Body of pancreas (tissue), 4 donors: ENCODE measurements at regions not wholly inside any gene's neighbourhood (a gene's known extent, or its start where the extent isn't known, plus 50 kb on each side); places are given as distances from the start of the nearest gene placed in this dataset.

ENCODE experiments used
- ATAC-seq: fragments of 150-250 bp; one replicate; pipeline ENCODE4 v1.9.1; 2016
- DNase-seq, 4 donors: peaks; one replicate each; pipeline ENCODE4 v3.0.0-alpha.2; 2019
- H3K27ac ChIP-seq, 4 donors: fragments of 200-600 bp; sonication (generic); 1 replicate in 3 of 4; 2 replicates in 1 of 4; pipeline versions ENCODE4 v1.5.1 to v1.6.1; 2016 to 2019; ENCODE audit warnings: mild to moderate bottlenecking in 1 of 4, mixed read lengths in 1 of 4, moderate library complexity in 1 of 4
- H3K27me3 ChIP-seq, 2 donors: fragments of 200-600 bp; sonication (generic); one replicate each; pipeline ENCODE4 v1.6.0; 2016; ENCODE audit warnings: mild to moderate bottlenecking in 1 of 2
- H3K36me3 ChIP-seq, 2 donors: fragments of 200-600 bp; sonication (generic); replicated peaks in 1 of 2; 2 replicates each; pipeline ENCODE4 v1.5.1; 2016; ENCODE audit warnings: low read depth in 2 of 2; ENCODE audit not compliant: insufficient read depth in 1 of 2
- H3K4me1 ChIP-seq: fragments of 200-600 bp; sonication (generic); one replicate; pipeline ENCODE4 v1.6.0; 2016
- H3K4me3 ChIP-seq, 2 donors: fragments of 200-600 bp; sonication (generic); 1 replicate in 1 of 2; 2 replicates in 1 of 2; pipeline ENCODE4 v1.5.1; 2016 to 2019
- H3K9me3 ChIP-seq, 3 donors: fragments of 200-600 bp; sonication (generic); 1 replicate in 2 of 3; 2 replicates in 1 of 3; pipeline ENCODE4 v1.5.1; 2016
- POLR2A ChIP-seq, 3 donors: fragments of 450-650 bp; IDR thresholded peaks; one replicate each; pipeline ENCODE4 v1.6.1; 2016; ENCODE audit warnings: antibody characterized with exemption in 3 of 3, mild to moderate bottlenecking in 2 of 3
- WGBS, 2 donors: methylation state at CpG; one replicate each; pipeline ENCODE4 v1.1.5; 2017; 5-methylcytosine and 5-hydroxymethylcytosine counted together
- intact Hi-C: fragments of 100-400 bp; cut with DNase I; formaldehyde crosslinking; loops from one replicate; pipeline ENCODE4 v1.15.1; 2023
- TF ChIP-seq, protein P1 (sequence below), 7 experiments: fragments of 450-650 bp in 4 of 7; fragments of 200-600 bp in 3 of 7; sonication (generic) in 3 of 7; IDR thresholded peaks; one replicate each; pipeline ENCODE4 v1.5.1; 2016 to 2019; ENCODE audit warnings: antibody characterized with exemption in 7 of 7

DNA sequence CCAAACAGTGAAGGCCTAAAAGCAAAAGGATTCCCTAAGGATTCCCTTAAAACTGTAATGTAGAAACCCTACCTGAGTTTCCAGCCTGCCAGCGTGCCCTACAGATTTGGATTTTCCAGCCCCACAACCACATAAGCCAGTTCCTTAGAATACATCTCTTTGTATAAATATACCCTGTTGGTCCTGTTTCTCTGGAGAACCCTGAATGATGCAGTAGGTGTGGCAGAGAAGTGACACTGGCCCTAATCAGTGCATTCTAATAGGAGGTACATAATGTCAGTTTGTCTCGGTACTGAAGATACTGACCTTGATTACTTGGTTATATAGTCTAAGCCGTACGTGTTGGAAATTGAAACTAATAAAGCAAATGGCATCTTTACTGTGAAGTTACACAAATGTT lies 707.8 kb upstream of the SLC35B3 start:
- intact Hi-C loops, result no loop called here
- H3K9me3 ChIP-seq, result no peaks in the 10 kb centered on the region
- no peak overlapping the region for H3K4me3 ChIP-seq
- peaks cover 24% of the 10 kb centered on the region for H3K4me1 ChIP-seq
- TF ChIP-seq, protein P1, sequence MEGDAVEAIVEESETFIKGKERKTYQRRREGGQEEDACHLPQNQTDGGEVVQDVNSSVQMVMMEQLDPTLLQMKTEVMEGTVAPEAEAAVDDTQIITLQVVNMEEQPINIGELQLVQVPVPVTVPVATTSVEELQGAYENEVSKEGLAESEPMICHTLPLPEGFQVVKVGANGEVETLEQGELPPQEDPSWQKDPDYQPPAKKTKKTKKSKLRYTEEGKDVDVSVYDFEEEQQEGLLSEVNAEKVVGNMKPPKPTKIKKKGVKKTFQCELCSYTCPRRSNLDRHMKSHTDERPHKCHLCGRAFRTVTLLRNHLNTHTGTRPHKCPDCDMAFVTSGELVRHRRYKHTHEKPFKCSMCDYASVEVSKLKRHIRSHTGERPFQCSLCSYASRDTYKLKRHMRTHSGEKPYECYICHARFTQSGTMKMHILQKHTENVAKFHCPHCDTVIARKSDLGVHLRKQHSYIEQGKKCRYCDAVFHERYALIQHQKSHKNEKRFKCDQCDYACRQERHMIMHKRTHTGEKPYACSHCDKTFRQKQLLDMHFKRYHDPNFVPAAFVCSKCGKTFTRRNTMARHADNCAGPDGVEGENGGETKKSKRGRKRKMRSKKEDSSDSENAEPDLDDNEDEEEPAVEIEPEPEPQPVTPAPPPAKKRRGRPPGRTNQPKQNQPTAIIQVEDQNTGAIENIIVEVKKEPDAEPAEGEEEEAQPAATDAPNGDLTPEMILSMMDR (IDR thresholded peaks at IDR 0.05), result no peak
- TF ChIP-seq POLR2A (IDR thresholded peaks at IDR 0.05), result no peak
- no peak for ATAC-seq
- no peaks in the 10 kb centered on the region for H3K36me3 ChIP-seq
- WGBS, 2 donors, result 88 to 95% methylated on average over 4 of the region's 4 CpGs
- no peaks in the 10 kb centered on the region for H3K27me3 ChIP-seq
- DNase-seq, result no peak
- no peak overlapping the region for H3K27ac ChIP-seq

DNA sequence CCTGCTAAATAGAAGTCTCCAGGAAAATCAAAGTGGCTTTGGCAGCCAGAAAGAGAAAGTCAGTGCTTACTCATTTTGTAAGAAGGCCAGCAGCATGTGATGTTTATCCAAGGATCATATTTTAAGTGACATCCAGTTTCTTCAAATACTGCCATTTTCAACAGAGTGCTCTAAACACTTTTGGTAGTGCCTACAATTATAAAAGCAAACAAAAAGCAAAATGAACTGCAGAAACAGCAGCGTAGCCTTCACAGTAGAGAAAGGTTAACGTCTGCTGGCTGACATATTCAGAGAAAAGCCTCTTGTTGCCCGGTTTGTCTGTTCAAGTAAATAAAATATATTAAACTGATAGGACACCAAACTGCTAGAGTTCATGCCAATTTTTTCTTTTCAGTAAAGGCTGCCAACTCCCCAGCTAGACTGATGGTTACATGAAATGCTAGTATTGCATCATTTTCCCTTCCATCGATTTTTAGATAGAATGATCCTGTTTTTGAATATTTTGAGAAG lies 705.7 kb upstream of the SLC35B3 start:
- DNase-seq (peak in 3 of 4 donors; percentile 6 to 14 (median 13)), ATAC-seq (peak; percentile 49)
- H3K27ac ChIP-seq, result peak overlapping the region in 3 of 4 donors; percentile 22 to 65 (median 38)

DNA sequence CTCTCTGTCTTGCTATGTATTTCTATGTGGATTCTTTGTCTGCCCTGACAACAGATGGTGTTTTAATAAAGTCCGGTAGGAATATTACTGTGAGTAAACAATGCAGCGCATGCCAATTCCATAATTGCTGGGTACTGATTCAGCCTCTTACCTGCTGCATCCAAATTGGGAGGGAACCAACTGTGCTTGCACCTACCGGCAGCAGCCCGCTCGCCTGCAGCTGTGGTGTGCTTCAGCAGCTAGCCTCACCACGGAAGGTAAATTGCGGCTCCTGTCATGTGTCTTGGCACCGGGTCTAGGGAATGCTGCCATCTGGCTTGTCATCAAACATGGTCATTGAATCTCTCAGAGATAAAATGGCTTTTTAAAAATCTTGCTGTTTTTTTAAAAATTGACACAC lies 704.8 kb upstream of the SLC35B3 start:
- H3K9me3 ChIP-seq, result no peaks in the 10 kb centered on the region
- peak; percentile 82 to 91 (median 84) for DNase-seq
- H3K4me1 ChIP-seq, result peaks cover 24% of the 10 kb centered on the region
- TF ChIP-seq POLR2A (IDR thresholded peaks at IDR 0.05), result no peak
- TF ChIP-seq, protein P1 (IDR thresholded peaks at IDR 0.05), result no peak
- intact Hi-C loops, result no loop called here
- peak overlapping the region in 2 of 4 donors; percentile 38 to 65 for H3K27ac ChIP-seq
- ATAC-seq, result peak; percentile 90
- 13 to 26% methylated on average over 8 of the region's 8 CpGs for WGBS, 2 donors
- no peaks in the 10 kb centered on the region for H3K36me3 ChIP-seq
- no peak overlapping the region for H3K4me3 ChIP-seq
- H3K27me3 ChIP-seq, result no peaks in the 10 kb centered on the region

More for the DNA sequence above, 705.7 kb upstream of the SLC35B3 start:
- H3K36me3 ChIP-seq, result no peaks in the 10 kb centered on the region
- H3K4me1 ChIP-seq, result peaks cover 24% of the 10 kb centered on the region
- WGBS, 2 donors, result 10 to 17% methylated on average over 4 of the region's 4 CpGs
- intact Hi-C loops, result no loop called here
- no peaks in the 10 kb centered on the region for H3K27me3 ChIP-seq
- H3K9me3 ChIP-seq, result no peaks in the 10 kb centered on the region
- no peak overlapping the region for H3K4me3 ChIP-seq
- TF ChIP-seq, protein P1 (IDR thresholded peaks at IDR 0.05), result no peak
- TF ChIP-seq POLR2A (IDR thresholded peaks at IDR 0.05), result no peak

DNA sequence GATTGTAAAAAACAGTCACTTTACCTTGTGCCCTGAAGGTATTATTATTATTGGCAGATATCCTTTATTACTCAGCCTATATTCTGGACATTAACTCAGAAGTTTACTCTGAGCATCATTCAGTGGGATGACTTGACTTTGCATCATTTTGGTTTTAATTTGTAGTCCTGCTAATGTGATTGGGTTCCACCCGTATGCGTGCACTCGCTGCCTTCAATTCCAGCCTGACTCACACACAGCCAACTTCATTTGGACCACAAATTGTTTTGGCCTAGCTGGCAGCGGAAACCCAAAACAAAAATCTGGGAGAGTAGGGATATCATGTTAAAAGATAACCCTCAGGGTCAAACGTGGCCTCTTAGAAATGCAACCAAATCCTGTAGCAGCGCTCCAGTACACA lies 704.4 kb upstream of the SLC35B3 start:
- ATAC-seq (no peak), DNase-seq (no peak)
- intact Hi-C loops, result no loop called here
- Histone ChIP-seq H3K4me3 (no peak overlapping the region), H3K27me3 (no peaks in the 10 kb centered on the region), H3K27ac (no peak overlapping the region), H3K9me3 (no peaks in the 10 kb centered on the region), H3K36me3 (no peaks in the 10 kb centered on the region), H3K4me1 (peaks cover 24% of the 10 kb centered on the region)
- 35 to 44% methylated on average over 6 of the region's 6 CpGs for WGBS, 2 donors
- no peak for TF ChIP-seq POLR2A (IDR thresholded peaks at IDR 0.05)
- TF ChIP-seq, protein P1 (IDR thresholded peaks at IDR 0.05), result no peak

DNA sequence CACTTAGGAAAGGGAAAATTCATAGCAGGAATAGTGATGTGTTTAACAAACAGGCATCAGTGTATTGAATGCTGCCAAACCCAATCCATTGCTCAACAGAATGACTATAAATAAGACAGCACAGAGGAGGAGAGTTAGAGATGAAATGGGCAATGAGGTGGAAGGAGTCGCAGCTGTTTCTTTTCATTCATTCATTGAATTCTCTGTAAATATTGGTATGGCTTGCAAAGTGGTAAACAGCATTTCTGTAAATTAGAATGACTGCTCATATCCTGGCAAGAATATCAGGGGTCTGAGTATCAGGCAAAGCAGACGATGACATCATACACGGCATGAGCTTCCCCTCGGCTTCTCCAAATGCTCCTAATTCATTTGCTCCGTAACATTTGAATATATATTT lies 703.6 kb upstream of the SLC35B3 start:
- Histone ChIP-seq H3K27me3 (no peaks in the 10 kb centered on the region), H3K4me1 (peaks cover 24% of the 10 kb centered on the region), H3K36me3 (no peaks in the 10 kb centered on the region), H3K9me3 (no peaks in the 10 kb centered on the region), H3K27ac (no peak overlapping the region), H3K4me3 (no peak overlapping the region)
- 83 to 87% methylated on average over 5 of the region's 5 CpGs for WGBS, 2 donors
- ATAC-seq (no peak), DNase-seq (no peak)
- no peak for TF ChIP-seq POLR2A (IDR thresholded peaks at IDR 0.05)
- TF ChIP-seq, protein P1 (IDR thresholded peaks at IDR 0.05), result no peak
- intact Hi-C loops, result no loop called here
